KMS-11 (cell line): ENCODE measurements at regions not wholly inside any gene's neighbourhood (a gene's known extent, or its start where the extent isn't known, plus 50 kb on each side); places are given as distances from the start of the nearest gene placed in this dataset.

Source experiments
- H2AFZ ChIP-seq: fragments of 200-600 bp; sonication (generic); 2 replicates; pipeline ENCODE4 v1.6.1; 2016; ENCODE audit warnings: antibody characterized with exemption, mixed run types, low read depth
- H3K27ac ChIP-seq: fragments of 200-600 bp; sonication (generic); 2 replicates; pipeline ENCODE4 v1.6.1; 2016; ENCODE audit warnings: mild to moderate bottlenecking, mixed run types
- H3K27me3 ChIP-seq: fragments of 200-600 bp; sonication (generic); 2 replicates; pipeline ENCODE4 v1.6.1; 2017; ENCODE audit warnings: mild to moderate bottlenecking, low read depth, mixed run types, moderate library complexity; ENCODE audit not compliant: insufficient read depth
- H3K36me3 ChIP-seq: fragments of 200-600 bp; sonication (generic); 2 replicates; pipeline ENCODE4 v1.6.1; 2017; ENCODE audit warnings: mild to moderate bottlenecking, mixed run types; ENCODE audit not compliant: insufficient read depth
- H3K4me1 ChIP-seq: fragments of 200-600 bp; sonication (generic); 2 replicates; pipeline ENCODE4 v1.6.1; 2016; ENCODE audit warnings: mild to moderate bottlenecking, low read depth, mixed run types; ENCODE audit not compliant: poor library complexity, severe bottlenecking
- H3K4me2 ChIP-seq: fragments of 200-600 bp; sonication (generic); 2 replicates; pipeline ENCODE4 v1.7.0; 2016; ENCODE audit warnings: mild to moderate bottlenecking, mixed run types
- H3K4me3 ChIP-seq: fragments of 200-600 bp; sonication (generic); IDR thresholded peaks from 2 replicates; pipeline ENCODE4 v1.6.1; 2017; ENCODE audit warnings: low read depth, low read length, mixed read lengths; ENCODE audit not compliant: insufficient read depth
- H3K79me2 ChIP-seq: fragments of 200-600 bp; sonication (generic); 2 replicates; pipeline ENCODE4 v1.6.1; 2016; ENCODE audit warnings: low read depth, mixed run types; ENCODE audit not compliant: insufficient read depth
- H3K9ac ChIP-seq: fragments of 200-600 bp; sonication (generic); 2 replicates; pipeline ENCODE4 v1.6.1; 2016; ENCODE audit warnings: mild to moderate bottlenecking, mixed run types
- H4K20me1 ChIP-seq: fragments of 200-600 bp; sonication (generic); 2 replicates; pipeline ENCODE4 v1.6.1; 2016; ENCODE audit warnings: mild to moderate bottlenecking, mixed run types; ENCODE audit not compliant: insufficient read depth
- TF ChIP-seq, protein P1 (sequence below): fragments of 200-600 bp; sonication (generic); conservative IDR thresholded peaks from 2 replicates; pipeline ENCODE4 v1.6.1; 2017; ENCODE audit warnings: low read depth, mild to moderate bottlenecking, antibody characterized with exemption, low read length, moderate library complexity, mixed read lengths

DNA sequence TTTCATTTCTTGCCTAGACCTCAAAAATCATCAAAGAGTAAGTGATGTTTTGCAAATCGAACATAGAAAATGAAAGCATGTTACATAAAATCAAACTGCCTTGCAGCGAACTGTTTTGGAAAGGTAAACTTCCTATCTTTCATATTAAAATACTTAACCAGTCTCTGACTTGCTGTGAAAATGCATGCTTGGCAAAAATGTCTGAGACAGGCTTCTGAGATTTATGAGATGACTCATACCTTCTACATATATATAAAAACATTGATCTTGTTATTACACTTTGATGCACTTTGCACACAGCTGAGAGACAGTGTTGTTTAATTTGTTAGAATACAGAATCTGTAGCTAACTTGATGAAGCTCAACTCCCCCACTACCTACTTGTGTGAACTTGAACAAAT lies 179.1 kb downstream of the KITLG start:
- Histone ChIP-seq H3K4me2 (peak overlapping the region; percentile 95), H3K9ac (peak overlapping the region; percentile 32), H3K27ac (peak overlapping the region; percentile 84), H4K20me1 (no peaks in the 10 kb centered on the region), H3K36me3 (no peaks in the 10 kb centered on the region), H3K27me3 (no peaks in the 10 kb centered on the region), H3K4me3 (no peak overlapping the region), H3K79me2 (no peaks in the 10 kb centered on the region), H2AFZ (peak overlapping the region; percentile 30), H3K4me1 (peaks cover 42% of the 10 kb centered on the region)
- TF ChIP-seq, protein P1, sequence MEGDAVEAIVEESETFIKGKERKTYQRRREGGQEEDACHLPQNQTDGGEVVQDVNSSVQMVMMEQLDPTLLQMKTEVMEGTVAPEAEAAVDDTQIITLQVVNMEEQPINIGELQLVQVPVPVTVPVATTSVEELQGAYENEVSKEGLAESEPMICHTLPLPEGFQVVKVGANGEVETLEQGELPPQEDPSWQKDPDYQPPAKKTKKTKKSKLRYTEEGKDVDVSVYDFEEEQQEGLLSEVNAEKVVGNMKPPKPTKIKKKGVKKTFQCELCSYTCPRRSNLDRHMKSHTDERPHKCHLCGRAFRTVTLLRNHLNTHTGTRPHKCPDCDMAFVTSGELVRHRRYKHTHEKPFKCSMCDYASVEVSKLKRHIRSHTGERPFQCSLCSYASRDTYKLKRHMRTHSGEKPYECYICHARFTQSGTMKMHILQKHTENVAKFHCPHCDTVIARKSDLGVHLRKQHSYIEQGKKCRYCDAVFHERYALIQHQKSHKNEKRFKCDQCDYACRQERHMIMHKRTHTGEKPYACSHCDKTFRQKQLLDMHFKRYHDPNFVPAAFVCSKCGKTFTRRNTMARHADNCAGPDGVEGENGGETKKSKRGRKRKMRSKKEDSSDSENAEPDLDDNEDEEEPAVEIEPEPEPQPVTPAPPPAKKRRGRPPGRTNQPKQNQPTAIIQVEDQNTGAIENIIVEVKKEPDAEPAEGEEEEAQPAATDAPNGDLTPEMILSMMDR = no peak

DNA sequence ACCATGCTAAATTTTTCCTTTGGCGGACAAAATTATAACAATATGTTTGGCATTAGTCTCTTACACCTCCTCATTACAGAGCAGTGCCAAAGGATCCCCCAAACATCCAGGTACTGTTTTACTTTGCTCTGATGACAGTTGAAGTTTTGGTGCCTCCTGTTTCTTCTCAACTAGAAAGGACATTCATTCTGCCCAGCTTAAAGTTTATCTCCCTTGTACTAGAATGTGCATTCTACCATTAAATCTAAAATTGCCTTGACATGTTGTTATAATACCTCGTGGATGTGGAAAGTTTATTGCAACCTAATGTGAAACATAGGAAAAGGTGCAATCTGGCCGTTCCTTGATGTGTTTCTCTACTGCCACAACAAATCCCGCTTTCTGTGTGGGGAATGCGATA lies 173.4 kb downstream of the KITLG start:
- peaks cover 5% of the 10 kb centered on the region for H3K4me1 ChIP-seq
- H3K4me3 ChIP-seq = no peak overlapping the region
- no peaks in the 10 kb centered on the region for H3K27me3 ChIP-seq
- H2AFZ ChIP-seq = no peak overlapping the region
- no peak overlapping the region for H3K27ac ChIP-seq
- no peak overlapping the region for H3K4me2 ChIP-seq
- no peak overlapping the region for H3K9ac ChIP-seq
- TF ChIP-seq, protein P1 = no peak
- no peaks in the 10 kb centered on the region for H3K36me3 ChIP-seq
- H4K20me1 ChIP-seq = no peaks in the 10 kb centered on the region
- no peaks in the 10 kb centered on the region for H3K79me2 ChIP-seq

DNA sequence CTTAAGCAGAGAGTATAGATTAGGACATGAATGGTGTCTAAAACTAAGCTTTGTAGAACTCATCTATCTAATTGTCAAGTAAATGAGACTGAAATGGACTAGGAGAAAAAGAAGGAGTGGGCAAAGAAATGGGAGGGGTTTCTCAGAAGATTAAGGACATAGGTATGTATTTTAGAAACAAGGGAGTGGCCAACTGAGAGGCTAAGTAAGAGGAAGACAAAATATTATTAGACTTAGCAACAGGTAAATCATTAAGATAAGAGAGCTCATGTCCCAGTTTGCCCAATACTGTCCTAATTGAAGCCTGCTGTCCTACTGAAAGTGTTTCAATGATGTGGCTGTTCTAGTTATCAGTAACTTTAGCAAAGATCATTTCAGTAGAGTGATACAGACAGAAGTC lies 171.4 kb downstream of the KITLG start:
- Histone ChIP-seq H3K79me2 (no peaks in the 10 kb centered on the region), H3K4me1 (no peaks in the 10 kb centered on the region), H3K27ac (no peak overlapping the region), H2AFZ (no peak overlapping the region), H4K20me1 (no peaks in the 10 kb centered on the region), H3K9ac (no peak overlapping the region), H3K27me3 (no peaks in the 10 kb centered on the region), H3K36me3 (no peaks in the 10 kb centered on the region), H3K4me3 (no peak overlapping the region), H3K4me2 (no peak overlapping the region)
- TF ChIP-seq, protein P1 = no peak

DNA sequence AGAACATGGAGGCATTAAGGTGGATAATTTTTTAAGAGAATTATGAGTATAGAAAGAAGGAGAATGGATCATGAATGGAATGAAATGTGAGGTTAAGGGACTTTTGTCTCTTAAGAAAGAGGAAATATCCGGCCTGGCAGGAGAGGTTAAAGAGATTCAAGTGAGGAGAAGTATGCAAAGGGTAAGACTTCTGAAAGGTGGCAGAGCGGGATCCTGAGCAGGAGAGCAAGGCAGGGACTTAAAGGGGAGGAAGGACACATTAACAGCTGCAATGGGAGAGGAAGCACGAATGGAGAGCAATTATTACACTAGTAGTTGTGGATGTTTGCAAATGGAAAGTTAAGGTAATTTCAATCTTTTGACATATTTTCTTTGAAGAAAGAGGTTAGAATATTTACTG lies 171.0 kb downstream of the KITLG start:
- H3K36me3 ChIP-seq = no peaks in the 10 kb centered on the region
- no peaks in the 10 kb centered on the region for H4K20me1 ChIP-seq
- no peak overlapping the region for H3K4me2 ChIP-seq
- no peak overlapping the region for H2AFZ ChIP-seq
- H3K27me3 ChIP-seq = no peaks in the 10 kb centered on the region
- no peak overlapping the region for H3K27ac ChIP-seq
- H3K4me3 ChIP-seq = no peak overlapping the region
- no peaks in the 10 kb centered on the region for H3K4me1 ChIP-seq
- H3K79me2 ChIP-seq = no peaks in the 10 kb centered on the region
- no peak overlapping the region for H3K9ac ChIP-seq
- TF ChIP-seq, protein P1 = no peak
